Nephron progenitor cell (in vitro differentiated cells): ENCODE measurements at regions not wholly inside any gene's neighbourhood (a gene's known extent, or its start where the extent isn't known, plus 50 kb on each side); places are given as distances from the start of the nearest gene placed in this dataset.

Experiments
- DNase-seq: peaks from one replicate; pipeline ENCODE4 v3.0.0; 2021
- H3K27ac Mint-ChIP-seq: 2 replicates; pipeline ENCODE4 v1.8.0; 2021; ENCODE audit warnings: mild to moderate bottlenecking, moderate library complexity, mixed read lengths
- H3K27me3 Mint-ChIP-seq: 2 replicates; pipeline ENCODE4 v1.8.0; 2021; ENCODE audit warnings: mild to moderate bottlenecking, low read depth, mixed read lengths; ENCODE audit not compliant: poor library complexity
- H3K36me3 Mint-ChIP-seq: 2 replicates; pipeline ENCODE4 v1.8.0; 2021; ENCODE audit warnings: low read depth, mixed read lengths
- H3K4me1 Mint-ChIP-seq: 2 replicates; pipeline ENCODE4 v1.8.0; 2021; ENCODE audit warnings: mixed read lengths
- H3K4me3 Mint-ChIP-seq: 2 replicates; pipeline ENCODE4 v1.8.0; 2021; ENCODE audit warnings: mild to moderate bottlenecking, moderate library complexity, mixed read lengths
- H3K9me3 Mint-ChIP-seq: 2 replicates; pipeline ENCODE4 v1.8.0; 2021; ENCODE audit warnings: mild to moderate bottlenecking, moderate library complexity, mixed read lengths
- CTCF ChIP-seq: fragments of 200-600 bp; sonication (generic); IDR thresholded peaks from 2 replicates; pipeline ENCODE4 v1.5.0; 2021; ENCODE audit warnings: antibody characterized with exemption

GRCh38 chr14:29085546-29085945 is 319.0 kb downstream of the FOXG1 start:
- no peak overlapping the region for H3K27ac Mint-ChIP-seq
- no peak for DNase-seq

DNA sequence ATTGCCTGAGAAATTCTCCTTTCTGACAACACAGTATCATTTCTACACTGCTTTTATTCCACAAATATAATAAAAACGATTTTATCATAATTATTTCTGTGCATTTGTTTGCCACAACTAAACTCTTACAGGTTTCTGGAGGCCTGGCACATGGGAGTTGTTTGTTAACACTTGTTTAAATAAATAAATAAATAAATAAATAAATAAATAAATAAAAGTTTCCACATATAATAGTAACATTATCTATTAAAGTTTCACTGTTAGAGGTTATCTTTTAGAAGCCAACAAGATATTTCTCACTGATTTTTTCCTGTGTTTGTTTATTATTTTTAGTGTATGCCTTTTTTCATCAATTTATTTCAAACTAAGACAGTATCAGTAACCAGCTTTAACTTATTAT is 323.3 kb downstream of the FOXG1 start:
- DNase-seq, result no peak
- TF ChIP-seq CTCF, result no peak
- Mint-ChIP-seq H3K4me1 (no peaks in the 10 kb centered on the region), H3K4me3 (no peak overlapping the region), H3K9me3 (peaks cover 3% of the 10 kb centered on the region), H3K36me3 (no peaks in the 10 kb centered on the region), H3K27me3 (no peaks in the 10 kb centered on the region), H3K27ac (no peak overlapping the region)

More at GRCh38 chr14:29085546-29085945, 319.0 kb downstream of the FOXG1 start:
- Mint-ChIP-seq H3K27me3 (no peaks in the 10 kb centered on the region), H3K4me1 (no peaks in the 10 kb centered on the region), H3K4me3 (no peak overlapping the region), H3K36me3 (no peaks in the 10 kb centered on the region), H3K9me3 (peaks cover 3% of the 10 kb centered on the region)
- TF ChIP-seq CTCF, result peak; percentile 54

DNA sequence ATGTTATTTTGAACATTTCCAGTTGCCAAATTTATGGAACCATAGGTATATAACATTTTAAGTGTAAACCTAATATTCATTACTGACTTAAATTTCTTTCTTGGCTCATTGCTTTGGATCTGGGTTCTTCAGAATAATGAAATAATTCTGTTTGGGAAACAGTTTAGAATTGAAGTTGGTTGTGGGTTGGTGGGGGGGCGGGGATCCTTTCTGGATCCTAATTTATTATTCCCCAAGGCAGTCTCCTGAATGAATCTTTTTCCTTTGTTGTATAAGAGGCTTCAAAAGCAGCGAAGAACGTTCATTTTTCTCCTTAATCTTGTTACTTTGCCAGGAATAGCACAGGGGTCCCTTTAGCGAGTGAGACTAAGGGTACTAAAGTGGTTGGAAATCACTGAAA is 325.5 kb downstream of the FOXG1 start:
- Mint-ChIP-seq H3K36me3 (no peaks in the 10 kb centered on the region), H3K9me3 (peaks cover 3% of the 10 kb centered on the region), H3K27me3 (no peaks in the 10 kb centered on the region), H3K27ac (no peak overlapping the region), H3K4me1 (no peaks in the 10 kb centered on the region), H3K4me3 (no peak overlapping the region)
- TF ChIP-seq CTCF, result no peak
- DNase-seq, result no peak

- Mint-ChIP-seq H3K36me3 (no peaks in the 10 kb centered on the region), H3K27me3 (peaks cover 4% of the 10 kb centered on the region), H3K4me1 (no peaks in the 10 kb centered on the region), H3K4me3 (no peak overlapping the region), H3K27ac (no peak overlapping the region), H3K9me3 (no peaks in the 10 kb centered on the region)
- TF ChIP-seq CTCF, result no peak
- DNase-seq, result no peak
These were observed 330.9 kb downstream of the FOXG1 start for GRCh38 chr14:29097476-29097875.

DNA sequence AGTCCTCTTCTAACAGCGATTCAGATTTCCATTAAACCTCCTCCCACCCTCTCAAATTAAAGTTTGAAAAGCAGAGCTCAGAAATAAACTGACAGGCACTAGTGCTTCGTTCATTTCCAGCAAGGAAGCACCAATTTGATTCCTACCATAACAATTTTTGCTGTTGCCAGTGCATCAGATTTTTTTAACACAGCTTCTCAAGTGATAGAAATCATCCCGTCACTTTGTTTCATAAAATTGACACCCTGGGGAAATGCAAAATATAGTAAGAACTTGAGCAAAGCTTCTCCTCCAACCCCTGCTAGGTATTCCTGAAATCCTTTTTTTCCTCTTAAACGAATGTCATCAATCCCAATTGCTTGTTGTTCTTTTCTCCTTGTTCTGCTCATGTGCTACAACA is 332.1 kb downstream of the FOXG1 start:
- Mint-ChIP-seq H3K4me1 (peaks cover 4% of the 10 kb centered on the region), H3K27me3 (peaks cover 4% of the 10 kb centered on the region), H3K4me3 (no peak overlapping the region), H3K9me3 (no peaks in the 10 kb centered on the region), H3K36me3 (no peaks in the 10 kb centered on the region), H3K27ac (no peak overlapping the region)
- DNase-seq, result no peak
- TF ChIP-seq CTCF, result no peak

DNA sequence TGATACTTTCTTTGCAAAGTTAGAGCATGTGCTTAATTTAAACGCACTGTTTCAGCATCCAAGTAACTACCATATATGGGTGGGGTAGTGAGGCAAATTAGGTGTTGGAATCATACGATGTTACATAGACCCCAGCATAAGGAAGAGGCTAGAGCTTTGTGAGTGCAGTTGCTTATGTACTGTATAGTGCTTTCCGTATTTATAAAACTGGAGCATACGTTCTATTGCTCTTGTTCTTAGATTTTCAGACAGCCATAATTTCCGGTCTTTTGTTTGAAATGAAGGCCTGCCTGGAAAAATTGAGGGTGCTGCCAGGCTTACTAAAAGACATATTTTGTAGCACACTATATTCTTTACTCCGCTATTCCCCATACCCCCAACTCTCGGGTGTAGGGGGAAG is 335.7 kb downstream of the FOXG1 start:
- Mint-ChIP-seq H3K4me3 (no peak overlapping the region), H3K4me1 (peaks cover 4% of the 10 kb centered on the region), H3K27me3 (peaks cover 4% of the 10 kb centered on the region), H3K36me3 (no peaks in the 10 kb centered on the region), H3K9me3 (no peaks in the 10 kb centered on the region), H3K27ac (no peak overlapping the region)
- no peak for DNase-seq
- TF ChIP-seq CTCF, result no peak
